CD4-positive, alpha-beta T cell treated with Interleukin-6 for 4 hours (primary cell): ENCODE measurements at regions not wholly inside any gene's neighbourhood (a gene's known extent, or its start where the extent isn't known, plus 50 kb on each side); places are given as distances from the start of the nearest gene placed in this dataset.
"Not testable (repeated sequence)": the region's sequence is repeated elsewhere in the genome, so short reads cannot be mapped to it uniquely, and the experiment has no call there.

ENCODE experiments used
- DNase-seq: peaks from one replicate; pipeline ENCODE4 v3.0.0-alpha.2; 2020; ENCODE audit warnings: mixed read lengths

DNA sequence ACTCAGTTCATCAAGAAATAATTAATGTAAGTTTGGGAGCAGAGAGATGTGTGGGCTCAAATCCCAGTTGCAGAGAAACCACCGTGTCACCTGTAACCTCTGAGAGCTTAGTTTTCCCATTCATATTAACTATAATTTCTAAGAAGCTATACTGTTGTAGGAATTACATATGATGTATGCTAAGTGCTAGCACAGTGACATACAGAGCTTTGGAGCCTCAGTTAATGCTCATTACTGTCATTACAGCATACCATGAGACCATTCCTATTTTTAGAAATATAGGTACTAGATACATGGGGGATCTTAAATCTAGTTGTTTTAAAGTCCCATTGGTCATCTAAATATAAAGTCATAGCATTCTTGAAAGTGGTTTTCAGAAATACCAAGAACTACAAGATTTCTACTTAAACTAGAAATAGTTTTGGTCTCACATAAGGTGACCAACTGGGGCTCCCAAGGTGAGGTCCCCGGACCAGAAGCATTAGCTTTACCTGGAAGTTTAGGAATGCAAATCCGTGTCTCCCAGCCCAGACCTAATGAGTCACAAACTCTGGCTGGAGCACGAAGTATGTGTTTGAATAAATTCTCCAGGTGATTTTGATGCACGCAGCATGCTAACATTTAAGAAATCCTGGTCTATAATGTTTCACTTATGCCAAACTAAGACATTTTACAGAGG is 144.6 kb downstream of the LACC1 start:
- no peak for DNase-seq

DNA sequence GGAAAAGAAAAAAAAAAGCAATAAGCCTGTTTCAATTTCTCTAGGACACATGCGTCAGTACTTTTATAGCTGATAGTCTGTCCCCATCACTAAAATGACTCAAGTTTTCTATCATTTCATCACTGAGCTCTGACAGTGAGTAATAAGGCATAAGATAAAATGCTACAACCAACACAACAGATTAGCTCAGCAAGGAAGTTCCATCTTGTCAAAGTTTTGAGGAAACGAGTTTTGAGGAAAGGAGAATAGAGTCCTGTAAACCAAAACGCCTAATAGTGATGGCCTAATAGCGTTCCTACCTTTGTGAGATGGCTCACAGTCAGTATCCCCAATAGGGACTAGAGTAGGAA is 145.1 kb downstream of the LACC1 start:
- no peak for DNase-seq

DNA sequence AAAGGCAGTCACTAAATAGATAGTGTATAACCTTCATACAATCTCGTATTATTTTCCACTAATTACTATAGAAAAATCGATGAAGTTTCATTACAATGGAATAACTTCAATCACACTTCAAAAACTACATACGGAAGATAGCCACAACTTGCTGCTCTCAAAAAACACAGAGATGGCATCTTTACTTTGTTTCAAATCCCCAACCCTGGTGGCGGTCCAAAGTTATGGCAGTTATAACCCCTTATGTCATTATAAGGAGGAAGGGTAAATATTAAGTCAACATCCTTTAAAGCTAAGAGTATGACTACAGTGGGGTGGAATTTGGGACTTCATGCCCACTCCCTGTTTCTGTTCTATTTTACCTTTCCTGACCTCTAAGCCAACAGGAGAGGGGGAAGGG is 146.5 kb downstream of the LACC1 start:
- DNase-seq: no peak

DNA sequence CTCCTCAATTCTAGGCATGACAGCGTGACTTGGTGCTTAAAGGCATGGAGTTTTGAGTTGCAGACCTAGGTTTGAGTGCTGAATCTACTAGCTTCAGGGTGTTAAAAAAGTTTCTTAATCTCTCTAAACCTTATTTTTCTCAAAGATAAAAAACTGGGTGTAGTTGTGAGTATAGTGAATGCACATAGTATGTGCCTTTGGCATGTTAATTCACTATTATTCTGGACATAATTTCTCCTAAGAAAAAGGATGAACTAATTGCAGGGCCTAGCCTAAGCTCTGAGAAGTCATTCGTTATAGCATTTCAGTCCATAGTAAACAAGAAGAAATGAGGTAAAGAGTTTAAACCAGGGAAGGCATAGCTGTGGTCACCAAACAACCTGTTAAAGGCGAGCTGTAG is 149.0 kb downstream of the LACC1 start:
- no peak for DNase-seq

DNA sequence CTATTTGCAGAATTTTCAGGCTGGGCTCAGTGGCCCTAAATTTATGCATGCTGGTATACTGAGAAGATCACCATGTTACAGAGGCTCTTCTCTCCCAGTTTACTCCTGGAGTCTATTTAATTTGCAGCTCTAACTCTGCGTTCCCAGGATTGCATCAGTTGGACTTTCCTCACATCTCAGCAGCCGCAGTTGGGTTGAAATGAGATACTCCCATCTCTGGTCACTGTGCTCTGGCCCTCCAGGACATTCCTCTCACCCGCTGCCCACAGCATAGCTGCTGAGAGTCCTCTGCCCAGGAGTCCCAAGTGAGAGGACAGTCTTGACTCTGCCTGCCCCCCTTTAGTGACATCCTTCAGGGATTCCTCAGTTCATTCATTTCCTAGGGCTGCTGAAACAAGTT is 150.9 kb downstream of the LACC1 start:
- no peak for DNase-seq

DNA sequence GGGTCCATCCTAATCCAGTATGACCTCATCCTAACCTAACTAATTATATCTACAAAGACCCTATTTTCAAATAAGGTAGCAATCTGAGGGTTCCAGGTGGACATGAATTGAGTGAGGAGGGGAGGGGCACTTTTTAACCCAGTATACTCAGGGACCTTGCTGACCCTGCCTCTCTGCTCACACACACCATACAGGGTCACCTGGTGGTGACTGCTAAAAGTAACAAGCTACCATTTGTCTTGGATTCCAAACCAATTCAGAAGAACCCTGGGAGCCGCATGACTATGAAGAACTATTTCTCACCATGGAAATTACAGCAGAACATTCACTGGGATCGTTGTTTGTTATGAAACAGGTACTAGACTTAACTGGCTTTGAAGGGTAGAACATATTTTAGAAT is 151.9 kb downstream of the LACC1 start:
- DNase-seq: no peak

- no peak for DNase-seq
Observed at GRCh38 chr13:44032802-44033201, 153.1 kb downstream of the LACC1 start.

DNA sequence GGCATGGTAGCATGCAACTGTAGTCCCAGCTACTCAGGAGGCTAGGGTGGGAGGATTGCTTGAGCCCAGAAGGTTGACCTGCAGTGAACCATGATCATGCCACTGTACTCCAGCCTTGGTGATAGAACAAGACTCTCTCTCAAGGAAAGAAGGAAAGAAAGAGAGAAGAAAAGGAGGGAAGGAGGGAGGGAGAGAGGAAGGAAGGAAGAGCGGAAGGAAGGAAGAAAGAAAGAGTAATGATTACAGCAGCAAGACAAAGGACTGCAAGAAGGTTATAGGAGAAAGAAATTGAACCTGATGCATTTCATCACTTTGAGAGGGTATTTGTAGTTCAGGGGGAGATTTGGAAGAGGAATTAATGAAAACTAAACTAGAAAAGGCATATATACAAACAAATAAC is 155.7 kb downstream of the LACC1 start:
- DNase-seq: no peak

- no peak for DNase-seq
Observed at GRCh38 chr13:44040070-44040817, 160.5 kb downstream of the LACC1 start.

GRCh38 chr13:44040818-44041100 is 161.1 kb downstream of the LACC1 start:
- DNase-seq: no peak

DNA sequence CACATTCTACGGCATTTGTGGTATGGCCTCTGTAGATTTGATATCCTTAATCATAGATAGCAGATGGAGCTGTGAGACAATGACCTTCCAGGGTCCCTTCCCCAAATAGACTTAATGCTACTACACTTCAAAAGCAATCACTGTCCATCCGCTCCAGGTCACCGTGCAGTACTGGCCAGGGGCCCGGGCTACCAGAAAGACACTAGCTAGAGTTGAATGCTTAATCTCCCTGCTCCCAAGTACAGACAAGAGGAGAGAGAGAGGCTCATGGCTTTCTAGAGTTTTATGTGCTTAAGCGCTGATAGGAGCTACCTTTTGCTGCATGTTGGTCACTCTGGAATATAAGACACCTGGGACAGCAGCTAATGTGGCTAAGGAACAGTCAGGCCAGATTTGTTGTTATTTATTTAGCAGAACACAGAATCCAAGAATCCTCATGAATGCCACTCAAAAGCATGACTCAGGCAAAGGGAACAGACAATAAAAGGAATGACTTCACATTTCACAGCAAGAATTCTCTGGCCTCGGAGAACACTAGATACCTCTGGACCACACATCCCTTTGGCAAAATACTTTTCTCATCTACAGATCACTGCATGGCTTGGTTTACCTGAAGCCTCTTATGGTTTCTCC is 165.0 kb downstream of the LACC1 start:
- no peak for DNase-seq

- no peak for DNase-seq
Observed at GRCh38 chr13:44045180-44045562, 165.5 kb downstream of the LACC1 start.

GRCh38 chr13:44046428-44046827 is 166.7 kb downstream of the LACC1 start:
- DNase-seq: no peak

GRCh38 chr13:44048326-44048725 is 168.6 kb downstream of the LACC1 start:
- DNase-seq: no peak

- DNase-seq: no peak
Observed at GRCh38 chr13:44049081-44049945, 169.6 kb downstream of the LACC1 start.

GRCh38 chr13:44050450-44051063 is 170.9 kb downstream of the LACC1 start:
- DNase-seq: no peak

DNA sequence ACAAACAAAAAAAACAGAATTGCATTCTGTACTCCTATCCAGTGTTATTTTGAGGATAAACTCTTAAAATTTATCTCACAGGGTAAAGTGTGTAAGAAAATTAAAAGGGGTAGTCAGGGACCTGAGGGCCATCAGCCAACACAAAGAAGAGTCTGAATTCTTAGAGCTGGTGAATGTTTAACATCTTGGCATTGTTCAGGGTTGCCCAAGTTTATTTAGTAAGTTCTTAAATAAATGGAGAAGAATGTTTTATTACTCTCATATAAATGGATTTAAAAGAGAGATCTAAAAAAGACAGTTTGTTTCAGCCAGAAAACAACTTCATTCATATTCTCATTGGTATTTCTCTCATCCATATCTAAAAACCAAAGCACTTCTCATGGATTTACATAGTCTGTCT is 171.7 kb downstream of the LACC1 start:
- DNase-seq: no peak

DNA sequence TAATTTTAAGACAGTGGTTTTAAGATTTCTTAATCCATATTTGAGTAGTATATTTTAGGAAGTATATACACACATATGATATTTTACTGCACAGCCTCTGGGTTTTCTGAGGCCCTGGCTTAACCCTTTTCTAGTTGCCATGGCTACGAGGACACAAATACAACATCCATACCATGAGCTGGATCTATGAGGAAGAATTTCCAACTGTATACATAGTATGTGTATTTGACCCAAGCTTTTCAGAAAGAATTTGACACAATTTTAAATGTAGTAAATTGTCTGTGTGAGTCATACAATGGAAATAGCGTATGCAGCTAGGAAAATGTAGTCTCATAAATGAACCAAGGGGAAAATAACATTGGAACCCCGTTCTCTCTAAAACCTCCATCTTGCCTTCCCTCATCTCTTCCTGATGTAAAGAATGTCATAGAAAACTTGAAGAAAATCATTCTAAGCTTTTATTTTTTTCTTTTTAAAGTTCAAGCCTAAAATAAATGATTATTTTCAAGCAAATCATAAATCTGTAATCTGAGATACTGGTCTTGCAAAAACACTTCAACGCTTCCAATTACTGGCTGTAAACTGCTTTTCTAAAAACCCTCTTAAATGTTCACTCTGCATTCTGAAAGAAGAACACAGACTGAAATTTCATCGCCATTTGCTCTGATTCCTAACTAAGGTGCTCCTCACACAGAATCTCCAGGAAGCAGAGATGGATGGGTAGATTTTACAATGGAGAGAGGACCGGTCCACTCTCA is 172.4 kb downstream of the LACC1 start:
- no peak for DNase-seq

GRCh38 chr13:44052780-44053184 is 173.1 kb downstream of the LACC1 start:
- DNase-seq: no peak

- no peak for DNase-seq
Observed at GRCh38 chr13:44053208-44053607, 173.5 kb downstream of the LACC1 start.

DNA sequence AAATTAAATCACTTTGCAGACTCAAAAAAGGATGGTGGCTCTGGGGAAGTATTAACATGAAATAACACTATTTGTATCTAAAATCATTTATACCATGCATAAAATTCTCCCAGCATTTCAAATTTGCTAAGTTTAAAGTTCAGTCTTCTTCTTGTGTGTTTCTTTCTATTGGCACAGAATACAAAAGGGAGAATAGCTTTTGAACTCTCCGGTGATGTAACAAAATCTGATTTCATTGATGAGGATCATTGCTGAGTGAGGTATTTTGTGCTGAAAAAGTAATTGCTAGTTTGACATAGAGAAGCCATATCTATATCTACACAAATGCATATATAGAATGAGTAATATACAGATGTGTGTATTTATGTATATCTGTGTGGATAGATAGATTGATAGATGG is 174.8 kb downstream of the LACC1 start:
- no peak for DNase-seq

DNA sequence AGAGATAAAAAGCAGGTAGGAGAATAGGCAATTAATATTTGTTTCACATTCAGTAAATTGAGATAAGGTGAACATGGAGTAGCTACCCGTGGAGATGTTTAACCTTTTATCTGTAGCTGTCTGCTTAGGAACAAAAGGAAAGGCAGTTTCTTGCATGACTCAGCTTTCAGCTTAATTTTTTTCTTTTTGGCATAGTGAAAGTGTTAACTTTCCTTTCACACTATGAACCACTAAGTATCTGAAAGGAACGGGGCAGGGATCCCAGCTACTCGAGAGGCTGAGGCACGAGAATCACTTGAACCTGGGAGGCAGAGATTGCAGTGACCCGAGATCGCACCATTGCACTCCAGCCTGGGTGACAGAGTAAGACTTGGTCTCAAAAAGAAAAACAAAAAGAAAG is 176.0 kb downstream of the LACC1 start:
- not testable (repeated sequence) for DNase-seq
